ENCODE measurements at regions not wholly inside any gene's neighbourhood (a gene's known extent, or its start where the extent isn't known, plus 50 kb on each side); places are given as distances from the start of the nearest gene placed in this dataset.

- TF ChIP-seq EZH2phosphoT487 (IDR thresholded peaks at IDR 0.05; ENCODE audit: insufficient read depth, low read depth) (no peak), EZH2 (IDR thresholded peaks at IDR 0.05; ENCODE audit: insufficient read depth, poor library complexity, severe bottlenecking) (no peak)
These were observed 436.2 kb upstream of the IGFBP3 start for GRCh38 chr7:46357290-46357689.

Data from GM23248 (cell line).